Epithelial cell of proximal tubule (primary cell): ENCODE measurements at regions not wholly inside any gene's neighbourhood (a gene's known extent, or its start where the extent isn't known, plus 50 kb on each side); places are given as distances from the start of the nearest gene placed in this dataset.

ENCODE experiments used
- DNase-seq: peaks from one replicate; pipeline ENCODE4 v3.0.0-alpha.2; 2011; ENCODE audit warnings: low read depth
- H3K4me3 ChIP-seq: 2 replicates; pipeline ENCODE4 v1.5.1; 2011; ENCODE audit warnings: low read depth, mild to moderate bottlenecking, low read length
- CTCF ChIP-seq: conservative IDR thresholded peaks from 2 replicates; pipeline ENCODE4 v1.5.1; 2012; ENCODE audit warnings: low read depth, mild to moderate bottlenecking, low read length

DNA sequence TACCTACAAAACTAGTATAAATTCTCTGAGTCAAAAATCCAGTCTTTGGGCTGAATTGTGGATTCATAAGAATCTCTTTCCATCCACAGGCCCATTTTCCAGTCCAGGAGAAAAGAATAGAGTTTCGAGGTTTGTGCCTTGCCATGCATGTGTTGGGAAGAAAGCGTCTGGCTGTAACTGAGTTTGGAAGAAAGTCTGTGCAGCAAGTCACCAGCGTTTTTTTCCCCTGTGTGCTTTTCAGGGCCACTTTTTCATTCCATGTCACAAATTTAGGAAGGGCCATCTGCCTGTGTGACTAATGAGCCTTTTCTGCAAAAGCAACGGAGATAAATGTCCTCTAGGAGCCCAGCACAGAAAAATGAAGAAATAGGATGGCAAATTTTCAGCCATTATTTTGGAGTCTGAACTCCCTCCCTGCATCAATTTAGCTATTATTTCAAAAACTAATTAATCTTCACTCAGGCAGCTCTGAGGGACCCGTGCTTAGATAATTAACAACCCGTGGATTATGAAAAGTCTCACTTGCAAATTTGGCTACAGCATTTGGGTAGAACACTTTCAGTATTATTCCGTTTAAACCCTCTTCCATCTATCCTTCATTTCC, 261.5 kb downstream of the SUDS3 start:
- H3K4me3 ChIP-seq = no peak overlapping the region
- no peak for TF ChIP-seq CTCF
- no peak for DNase-seq

- TF ChIP-seq CTCF = no peak
- no peak for DNase-seq
- H3K4me3 ChIP-seq = no peak overlapping the region
These were observed 264.9 kb downstream of the SUDS3 start for GRCh38 chr12:118641249-118641648.

DNA sequence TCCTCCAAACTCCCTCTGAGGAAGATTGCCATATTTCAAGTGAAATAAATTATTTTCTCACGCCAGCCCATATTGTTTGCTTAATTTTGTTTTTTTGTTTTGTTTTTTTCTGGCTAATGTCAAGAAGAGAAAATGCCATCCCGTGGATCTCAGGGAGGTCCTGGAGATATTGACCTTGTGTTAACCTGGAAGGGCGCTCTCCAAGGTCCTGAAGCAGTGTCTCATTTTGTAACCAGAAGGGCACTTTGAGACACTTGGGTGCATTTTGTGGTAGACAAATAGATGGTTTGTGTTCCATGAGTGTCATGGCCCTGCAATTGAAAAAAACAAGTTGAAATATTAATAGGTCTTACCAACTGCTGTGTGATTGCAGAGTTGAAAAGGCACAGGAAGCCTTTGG, 268.9 kb downstream of the SUDS3 start:
- no peak for TF ChIP-seq CTCF
- no peak for DNase-seq
- H3K4me3 ChIP-seq = no peak overlapping the region

- no peak for TF ChIP-seq CTCF
- DNase-seq = no peak
- H3K4me3 ChIP-seq = no peak overlapping the region
These were observed 273.6 kb downstream of the SUDS3 start for GRCh38 chr12:118649765-118650585.

DNA sequence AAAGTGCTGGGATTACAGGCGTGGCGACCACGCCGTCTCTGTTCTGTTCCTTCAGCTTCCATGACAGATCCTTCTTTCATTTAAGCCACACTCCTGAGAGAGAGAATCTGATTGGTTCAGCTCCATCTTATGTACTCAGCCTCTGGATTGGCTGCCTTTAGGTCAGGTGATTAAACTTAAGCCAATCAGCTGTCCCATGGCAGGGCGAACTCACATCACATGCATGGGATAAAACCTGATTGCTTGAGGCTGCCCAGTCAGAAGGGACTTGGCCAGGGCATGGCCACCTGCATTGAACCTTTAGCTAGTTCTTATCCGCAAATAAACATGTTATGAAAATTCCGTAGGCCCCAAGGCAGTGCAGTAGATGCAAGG, 274.2 kb downstream of the SUDS3 start:
- DNase-seq = no peak
- no peak overlapping the region for H3K4me3 ChIP-seq
- TF ChIP-seq CTCF = no peak

GRCh38 chr12:118651487-118651886, 275.1 kb downstream of the SUDS3 start:
- no peak for DNase-seq
- H3K4me3 ChIP-seq = no peak overlapping the region
- no peak for TF ChIP-seq CTCF

- no peak for TF ChIP-seq CTCF
- DNase-seq = no peak
These were observed 279.2 kb downstream of the SUDS3 start for GRCh38 chr12:118655588-118655987.

More at GRCh38 chr12:118655588-118655987, 279.2 kb downstream of the SUDS3 start:
- no peak overlapping the region for H3K4me3 ChIP-seq
